ENCODE measurements at regions not wholly inside any gene's neighbourhood (a gene's known extent, or its start where the extent isn't known, plus 50 kb on each side); places are given as distances from the start of the nearest gene placed in this dataset.

DNA sequence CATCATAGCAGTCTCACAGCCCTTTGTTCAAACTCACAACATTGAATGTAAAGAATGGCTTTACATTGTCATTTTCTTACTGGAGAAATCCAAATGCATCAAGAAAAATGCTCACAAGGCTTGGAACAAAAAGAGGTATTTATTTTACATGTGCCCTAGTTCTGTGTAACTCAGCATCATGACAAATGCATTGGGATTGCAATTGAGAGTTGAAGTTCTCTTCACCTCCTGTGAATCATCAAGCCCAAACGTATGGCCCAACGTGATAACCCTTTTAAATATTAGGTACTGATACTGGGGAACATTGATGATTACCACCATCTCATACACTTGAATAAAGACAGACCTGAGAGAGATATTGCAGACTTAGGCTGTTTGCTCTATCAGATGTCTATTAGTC, 61.6 kb downstream of the GASK1B start:
- BruUV-seq (replicated peaks) = no TSS peak
- Histone ChIP-seq H3F3A (ENCODE audit: insufficient read depth, low read depth) (no peaks in the 10 kb centered on the region), H3K27ac (no peak overlapping the region), H3K4me3 (no peak overlapping the region), H4K20me1 (ENCODE audit: insufficient read depth) (no peaks in the 10 kb centered on the region), H3K27me3 (ENCODE audit: insufficient read depth, low read depth) (no peaks in the 10 kb centered on the region), H2AFZ (no peak overlapping the region), H3K36me3 (ENCODE audit: low read depth) (no peaks in the 10 kb centered on the region), H3K79me2 (ENCODE audit: low read depth) (no peaks in the 10 kb centered on the region), H3K4me2 (no peak overlapping the region), H3K9me2 (ENCODE audit: insufficient read depth) (0 out of 2 replicates have a peak, but pooled peaks cover 3% of the 10 kb centered on the region), H3K9me3 (ENCODE audit: insufficient read depth, low read depth) (no peaks in the 10 kb centered on the region), H3K4me1 (replicated peaks; ENCODE audit: insufficient read depth) (no peaks in the 10 kb centered on the region)
- intact Hi-C loops (cut with micrococcal nuclease; ENCODE audit: unreplicated experiment) = no loop called here
- no peak for TF ChIP-seq EZH2 (IDR thresholded peaks at IDR 0.05; ENCODE audit: low read depth)
- TF ChIP-seq, protein P1, sequence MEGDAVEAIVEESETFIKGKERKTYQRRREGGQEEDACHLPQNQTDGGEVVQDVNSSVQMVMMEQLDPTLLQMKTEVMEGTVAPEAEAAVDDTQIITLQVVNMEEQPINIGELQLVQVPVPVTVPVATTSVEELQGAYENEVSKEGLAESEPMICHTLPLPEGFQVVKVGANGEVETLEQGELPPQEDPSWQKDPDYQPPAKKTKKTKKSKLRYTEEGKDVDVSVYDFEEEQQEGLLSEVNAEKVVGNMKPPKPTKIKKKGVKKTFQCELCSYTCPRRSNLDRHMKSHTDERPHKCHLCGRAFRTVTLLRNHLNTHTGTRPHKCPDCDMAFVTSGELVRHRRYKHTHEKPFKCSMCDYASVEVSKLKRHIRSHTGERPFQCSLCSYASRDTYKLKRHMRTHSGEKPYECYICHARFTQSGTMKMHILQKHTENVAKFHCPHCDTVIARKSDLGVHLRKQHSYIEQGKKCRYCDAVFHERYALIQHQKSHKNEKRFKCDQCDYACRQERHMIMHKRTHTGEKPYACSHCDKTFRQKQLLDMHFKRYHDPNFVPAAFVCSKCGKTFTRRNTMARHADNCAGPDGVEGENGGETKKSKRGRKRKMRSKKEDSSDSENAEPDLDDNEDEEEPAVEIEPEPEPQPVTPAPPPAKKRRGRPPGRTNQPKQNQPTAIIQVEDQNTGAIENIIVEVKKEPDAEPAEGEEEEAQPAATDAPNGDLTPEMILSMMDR (conservative IDR thresholded peaks at IDR 0.05) = no peak
- DNase-seq = no peak
- POLR2A ChIA-PET (ENCODE audit: unreplicated experiment) = no interaction called here
- CTCF ChIA-PET = no interaction called here

DNA sequence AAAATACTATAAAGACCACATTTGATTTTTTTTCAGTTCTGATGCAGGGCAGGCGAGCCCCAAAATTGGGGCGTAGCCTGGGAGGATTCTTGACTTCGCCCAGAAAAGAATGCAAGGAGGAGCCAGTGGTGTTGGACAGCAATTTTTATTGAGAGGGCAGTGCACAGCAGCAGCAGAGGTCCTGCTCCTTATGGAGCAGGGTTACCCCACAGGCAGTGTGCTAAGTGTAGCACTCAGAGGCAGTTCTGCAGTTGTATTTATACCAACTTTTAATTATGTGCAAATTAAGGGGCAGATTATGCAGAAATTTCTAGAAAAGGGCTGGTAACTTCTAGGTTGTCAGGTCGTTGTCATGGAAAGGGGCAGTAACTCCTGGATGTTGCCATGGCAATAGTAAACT, 69.9 kb downstream of the GASK1B start:
- Histone ChIP-seq H3K4me3 (no peak overlapping the region), H2AFZ (no peak overlapping the region), H3K9me2 (ENCODE audit: insufficient read depth) (no peaks in the 10 kb centered on the region), H4K20me1 (ENCODE audit: insufficient read depth) (no peaks in the 10 kb centered on the region), H3K27me3 (ENCODE audit: insufficient read depth, low read depth) (no peaks in the 10 kb centered on the region), H3K79me2 (ENCODE audit: low read depth) (no peaks in the 10 kb centered on the region), H3K36me3 (ENCODE audit: low read depth) (no peaks in the 10 kb centered on the region), H3K4me2 (no peak overlapping the region), H3K27ac (no peak overlapping the region), H3F3A (ENCODE audit: insufficient read depth, low read depth) (no peaks in the 10 kb centered on the region), H3K9me3 (ENCODE audit: insufficient read depth, low read depth) (no peaks in the 10 kb centered on the region), H3K4me1 (replicated peaks; ENCODE audit: insufficient read depth) (no peaks in the 10 kb centered on the region)
- CTCF ChIA-PET = no interaction called here
- BruUV-seq (replicated peaks) = no TSS peak
- no peak for DNase-seq
- POLR2A ChIA-PET (ENCODE audit: unreplicated experiment) = no interaction called here
- TF ChIP-seq, protein P1 (conservative IDR thresholded peaks at IDR 0.05) = no peak
- no peak for TF ChIP-seq EZH2 (IDR thresholded peaks at IDR 0.05; ENCODE audit: low read depth)
- intact Hi-C loops (cut with micrococcal nuclease; ENCODE audit: unreplicated experiment) = no loop called here

DNA sequence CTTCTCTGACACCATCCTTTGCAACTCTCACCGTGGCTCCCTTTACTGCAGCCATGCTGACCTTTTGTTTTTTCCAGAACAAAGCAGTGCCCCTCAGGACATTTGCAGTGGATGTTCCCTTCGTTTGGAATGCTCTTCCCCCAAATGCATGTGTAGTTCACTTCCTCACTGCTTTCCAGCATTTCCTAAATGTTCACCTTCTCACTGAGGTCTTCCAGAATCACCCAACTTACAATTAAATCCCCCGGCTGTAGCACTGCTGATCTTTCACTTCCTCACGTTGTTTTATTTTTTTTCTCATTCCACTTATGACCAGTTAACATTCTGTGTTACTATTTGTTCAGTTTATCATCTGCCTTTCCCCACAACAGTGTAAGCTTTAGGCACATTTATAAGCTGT, 73.1 kb downstream of the GASK1B start:
- H3K27me3 ChIP-seq (ENCODE audit: insufficient read depth, low read depth) = no peaks in the 10 kb centered on the region
- H3K36me3 ChIP-seq (ENCODE audit: low read depth) = no peaks in the 10 kb centered on the region
- BruUV-seq (replicated peaks) = no TSS peak
- ChIA-PET POLR2A (ENCODE audit: unreplicated experiment) (no interaction called here), CTCF (no interaction called here)
- H3K9me3 ChIP-seq (ENCODE audit: insufficient read depth, low read depth) = no peaks in the 10 kb centered on the region
- intact Hi-C loops (cut with micrococcal nuclease; ENCODE audit: unreplicated experiment) = no loop called here
- H3K4me2 ChIP-seq = no peak overlapping the region
- no peak overlapping the region for H3K4me3 ChIP-seq
- H4K20me1 ChIP-seq (ENCODE audit: insufficient read depth) = no peaks in the 10 kb centered on the region
- H3K9me2 ChIP-seq (ENCODE audit: insufficient read depth) = no peaks in the 10 kb centered on the region
- no peak overlapping the region for H2AFZ ChIP-seq
- H3K79me2 ChIP-seq (ENCODE audit: low read depth) = no peaks in the 10 kb centered on the region
- no peak overlapping the region for H3K27ac ChIP-seq
- TF ChIP-seq, protein P1 (conservative IDR thresholded peaks at IDR 0.05) = no peak
- no peak for TF ChIP-seq EZH2 (IDR thresholded peaks at IDR 0.05; ENCODE audit: low read depth)
- H3K4me1 ChIP-seq (replicated peaks; ENCODE audit: insufficient read depth) = peaks cover 9% of the 10 kb centered on the region
- peaks cover 8% of the 10 kb centered on the region; the same call in 1 of the 2 replicates for H3F3A ChIP-seq (ENCODE audit: insufficient read depth, low read depth)
- no peak for DNase-seq

Measured in PC-9 (cell line).